Stimulated activated CD8-positive, alpha-beta memory T cell treated with anti-CD3 and anti-CD28 coated beads, Interleukin-15, amount 100 ng/mL, for 24 hours (primary cell): ENCODE measurements at regions not wholly inside any gene's neighbourhood (a gene's known extent, or its start where the extent isn't known, plus 50 kb on each side); places are given as distances from the start of the nearest gene placed in this dataset.
"Not testable (repeated sequence)": the region's sequence is repeated elsewhere in the genome, so short reads cannot be mapped to it uniquely, and the experiment has no call there.

Source experiments
- DNase-seq: peaks from one replicate; pipeline ENCODE4 v3.0.0-alpha.2; 2020; ENCODE audit warnings: low read depth

- no peak for DNase-seq
Measured at GRCh38 chr22:49659281-49659923, 168.3 kb downstream of the BRD1 start.

DNA sequence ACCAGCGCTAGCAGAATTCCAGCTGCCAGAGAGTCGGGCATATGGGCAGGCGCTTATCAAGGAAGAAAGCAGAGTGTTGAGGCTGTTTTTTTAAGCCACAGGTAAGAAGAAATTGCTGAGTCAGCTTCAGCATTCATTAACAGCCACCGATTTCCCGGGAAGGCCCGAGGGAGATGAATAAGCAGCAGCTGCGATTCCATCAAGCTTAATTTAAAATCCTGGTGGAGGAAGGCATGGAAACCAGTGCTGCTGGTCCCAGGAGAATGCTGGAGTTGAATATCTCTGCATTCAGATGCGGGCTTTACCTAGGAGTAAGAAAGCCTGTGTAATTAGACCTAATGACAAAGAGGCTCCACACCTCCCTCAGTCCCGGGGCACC, 168.8 kb downstream of the BRD1 start:
- DNase-seq = no peak

- no peak for DNase-seq
Measured at GRCh38 chr22:49657974-49658590, 169.6 kb downstream of the BRD1 start.

- peak; percentile 31 for DNase-seq
Measured at GRCh38 chr22:49657275-49657973, 170.2 kb downstream of the BRD1 start.

DNA sequence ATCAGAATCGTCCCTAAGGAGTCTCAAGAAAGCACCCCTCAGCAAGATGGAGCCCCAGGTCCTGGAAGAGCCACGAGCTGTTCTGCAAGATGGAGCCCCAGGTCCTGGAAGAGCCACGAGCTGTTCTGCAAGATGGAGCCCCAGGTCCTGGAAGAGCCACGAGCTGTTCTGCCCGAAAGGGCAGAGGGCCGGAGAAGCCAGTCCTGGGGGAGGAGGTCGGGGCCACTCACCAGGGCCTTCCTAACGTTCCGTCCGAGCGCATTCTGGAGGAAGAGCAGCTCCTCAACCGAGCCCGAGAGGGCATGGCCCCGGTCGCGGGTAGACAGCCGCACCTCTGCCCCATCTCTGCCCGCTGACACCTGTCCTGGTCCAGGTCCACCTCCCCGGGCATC, 170.8 kb downstream of the BRD1 start:
- DNase-seq = not testable (repeated sequence)

DNA sequence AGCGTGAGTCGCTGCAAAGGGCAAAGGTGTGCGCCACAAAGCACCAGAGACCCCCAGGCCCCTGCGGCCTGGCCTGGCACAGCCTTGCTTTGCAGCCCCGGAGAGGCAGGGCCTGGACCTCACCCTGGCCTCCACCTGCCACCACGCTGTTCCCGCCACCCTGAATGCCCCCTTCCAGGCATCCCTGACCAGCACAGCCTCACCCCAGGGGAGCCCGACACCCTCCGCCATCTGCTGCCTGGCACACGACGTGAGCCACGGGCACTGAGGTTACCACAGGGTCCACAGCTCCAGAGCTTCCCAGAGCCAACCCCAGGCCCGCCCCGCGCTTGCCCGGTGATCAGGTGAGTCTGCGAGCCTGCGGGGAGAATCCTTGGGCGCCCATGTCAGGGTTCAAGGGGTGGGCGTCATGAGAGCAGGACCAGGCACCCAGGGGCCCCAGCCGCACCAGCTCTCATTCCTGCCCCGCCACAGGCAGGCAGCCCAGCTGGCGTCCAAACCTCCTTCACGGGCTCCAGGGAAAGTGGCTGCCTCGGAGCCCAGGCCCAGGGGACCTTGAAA, 171.3 kb downstream of the BRD1 start:
- DNase-seq = no peak

GRCh38 chr22:49655168-49655812, 172.4 kb downstream of the BRD1 start:
- no peak for DNase-seq

DNA sequence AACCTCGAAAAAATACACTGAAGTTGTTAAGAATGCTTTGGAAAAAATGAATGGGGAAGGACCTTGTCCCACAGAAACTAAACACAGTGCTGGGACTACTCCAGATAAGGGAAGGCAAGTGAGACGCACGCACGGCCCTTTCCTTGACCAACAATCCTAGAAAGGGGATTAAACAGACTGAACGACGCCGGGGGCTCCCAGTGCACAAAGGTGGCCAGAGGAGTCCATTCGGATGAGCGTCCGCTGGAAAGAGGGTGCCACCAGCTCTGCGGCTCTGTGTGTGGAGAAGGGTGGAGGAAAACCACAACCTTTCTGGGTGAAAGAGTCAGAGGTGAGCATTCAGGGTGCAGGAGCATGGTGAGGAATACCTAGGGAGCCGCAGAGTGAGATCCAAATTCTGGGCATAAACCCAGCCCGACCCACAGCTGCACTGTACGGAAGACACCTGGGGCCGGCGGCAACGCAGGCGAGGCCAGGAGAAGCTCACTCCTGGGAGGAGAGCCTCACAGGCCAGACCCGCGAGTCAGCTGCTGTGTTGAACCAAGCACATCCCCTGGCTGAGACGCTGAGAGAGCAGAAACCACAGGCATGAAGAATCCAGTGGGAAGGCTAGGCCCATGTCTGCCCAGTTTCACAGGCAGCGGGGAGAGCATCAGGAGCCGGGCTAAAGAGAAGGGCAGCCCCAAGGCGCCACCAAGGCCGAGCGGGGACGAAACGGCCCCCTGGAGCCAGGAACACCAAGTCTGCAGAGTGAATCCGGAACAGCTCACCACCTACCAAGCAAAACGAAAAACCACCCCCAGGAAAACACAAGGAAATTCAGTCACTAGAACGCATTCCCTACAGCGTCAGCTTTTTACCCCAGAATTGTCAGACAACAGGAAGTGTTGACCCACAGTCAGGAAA, 177.1 kb downstream of the BRD1 start:
- DNase-seq = no peak

- no peak for DNase-seq
Measured at GRCh38 chr22:49649166-49650068, 178.3 kb downstream of the BRD1 start.

DNA sequence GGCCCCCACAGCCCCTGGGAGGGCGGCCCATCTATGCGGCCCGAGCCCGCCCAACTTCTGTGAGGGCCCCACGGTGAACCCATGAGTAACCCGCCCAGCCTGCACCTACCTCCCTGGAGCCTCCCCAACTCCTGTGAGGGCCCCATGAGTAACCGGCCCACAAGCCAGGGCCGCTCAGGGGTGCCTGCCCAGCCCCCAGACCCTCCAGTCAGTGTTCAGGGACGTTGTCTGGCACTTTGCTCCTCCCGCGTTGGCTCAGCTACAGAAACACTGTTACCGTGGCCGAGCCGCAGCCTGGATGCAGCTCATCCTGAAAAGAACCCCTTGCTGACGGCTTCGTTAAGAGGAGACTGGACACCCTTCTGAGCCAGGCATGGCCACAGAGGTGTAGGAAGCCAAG, 179.6 kb downstream of the BRD1 start:
- no peak for DNase-seq

- no peak for DNase-seq
Measured at GRCh38 chr22:49647627-49648026, 180.0 kb downstream of the BRD1 start.

- no peak for DNase-seq
Measured at GRCh38 chr22:49646876-49647275, 180.8 kb downstream of the BRD1 start.

GRCh38 chr22:49645791-49646550, 181.7 kb downstream of the BRD1 start:
- no peak for DNase-seq

DNA sequence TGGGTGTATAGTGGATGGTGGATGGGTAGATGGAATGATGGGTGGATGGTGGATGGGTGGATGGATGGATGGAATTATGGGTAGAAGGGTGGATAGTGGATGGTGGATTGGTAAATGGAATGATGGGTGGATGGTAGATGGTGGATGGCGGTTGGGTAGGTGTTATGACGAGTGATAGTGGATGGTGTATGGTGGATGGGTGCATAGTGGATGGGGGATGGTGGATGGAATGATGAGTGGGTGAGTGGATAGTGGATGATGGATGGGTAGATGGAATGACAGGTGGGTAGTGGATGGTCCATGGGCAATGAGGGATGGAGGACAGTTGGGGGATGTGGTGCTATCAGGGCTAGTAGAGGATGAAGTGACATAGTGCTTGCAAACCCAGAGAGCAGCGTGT, 182.4 kb downstream of the BRD1 start:
- DNase-seq = no peak

GRCh38 chr22:49643998-49644397, 183.7 kb downstream of the BRD1 start:
- DNase-seq = no peak

DNA sequence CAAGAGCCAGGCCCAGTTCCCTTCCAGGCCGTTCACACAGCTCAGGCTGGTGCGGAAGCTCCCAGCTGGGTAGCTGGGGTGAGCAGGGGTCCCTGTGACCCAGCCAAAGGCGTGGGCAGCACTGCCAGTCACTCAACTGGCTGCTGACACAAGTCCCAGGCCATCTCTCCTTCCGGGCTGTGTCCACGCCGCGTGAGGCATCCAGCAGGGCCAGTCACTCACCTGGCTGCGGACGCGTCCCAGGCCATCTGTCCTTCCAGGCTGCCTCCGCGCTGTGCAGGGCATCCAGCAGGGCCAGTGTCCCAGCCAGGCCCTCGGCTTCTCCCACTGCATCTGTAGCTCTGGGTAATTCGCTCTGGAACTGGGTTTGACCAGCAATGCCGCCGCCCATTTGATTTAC, 184.2 kb downstream of the BRD1 start:
- DNase-seq = no peak

- no peak for DNase-seq
Measured at GRCh38 chr22:49642741-49643140, 184.9 kb downstream of the BRD1 start.

- no peak for DNase-seq
Measured at GRCh38 chr22:49642331-49642730, 185.3 kb downstream of the BRD1 start.

- DNase-seq = no peak
Measured at GRCh38 chr22:49641770-49642313, 185.8 kb downstream of the BRD1 start.
